Epithelial cell of esophagus (primary cell): ENCODE measurements at regions not wholly inside any gene's neighbourhood (a gene's known extent, or its start where the extent isn't known, plus 50 kb on each side); places are given as distances from the start of the nearest gene placed in this dataset.

Experiments used
- DNase-seq: peaks from one replicate; pipeline ENCODE4 v3.0.0; 2010; ENCODE audit warnings: low read depth
- H3K4me3 ChIP-seq: 2 replicates; pipeline ENCODE4 v1.5.1; 2011; ENCODE audit warnings: mild to moderate bottlenecking, low read length, control low read depth
- CTCF ChIP-seq: IDR thresholded peaks from 2 replicates; pipeline ENCODE4 v1.5.1; 2011; ENCODE audit warnings: low read depth, mild to moderate bottlenecking, low read length, control low read depth, inconsistent platforms; ENCODE audit not compliant: insufficient read depth; ENCODE audit errors: missing control alignments

GRCh38 chr1:60153961-60154360 lies 80.4 kb upstream of the C1orf87 start:
- DNase-seq: no peak
- no peak overlapping the region for H3K4me3 ChIP-seq

GRCh38 chr1:60152891-60153290 lies 79.3 kb upstream of the C1orf87 start:
- no peak for DNase-seq
- no peak overlapping the region for H3K4me3 ChIP-seq
- TF ChIP-seq CTCF: no peak

More at GRCh38 chr1:60153961-60154360, 80.4 kb upstream of the C1orf87 start:
- TF ChIP-seq CTCF: no peak

- DNase-seq: no peak
- no peak for TF ChIP-seq CTCF
- no peak overlapping the region for H3K4me3 ChIP-seq
Observed at GRCh38 chr1:60151311-60151710, 77.7 kb upstream of the C1orf87 start.

- DNase-seq: peak; percentile 19
- no peak for TF ChIP-seq CTCF
- H3K4me3 ChIP-seq: no peak overlapping the region
Observed at GRCh38 chr1:60149251-60149650, 75.7 kb upstream of the C1orf87 start.

- H3K4me3 ChIP-seq: no peak overlapping the region
- TF ChIP-seq CTCF: no peak
- no peak for DNase-seq
Observed at GRCh38 chr1:60146884-60147283, 73.3 kb upstream of the C1orf87 start.

- no peak for TF ChIP-seq CTCF
- DNase-seq: no peak
Observed at GRCh38 chr1:60145771-60146170, 72.2 kb upstream of the C1orf87 start.

GRCh38 chr1:60141743-60142142 lies 68.2 kb upstream of the C1orf87 start:
- DNase-seq: no peak
- TF ChIP-seq CTCF: no peak
- H3K4me3 ChIP-seq: no peak overlapping the region

More at GRCh38 chr1:60145771-60146170, 72.2 kb upstream of the C1orf87 start:
- H3K4me3 ChIP-seq: no peak overlapping the region
